NCI-H2081 treated with DMSO at 0.1 percent for 48 hours (cell line): ENCODE measurements at regions not wholly inside any gene's neighbourhood (a gene's known extent, or its start where the extent isn't known, plus 50 kb on each side); places are given as distances from the start of the nearest gene placed in this dataset.
"Not testable (repeated sequence)": the region's sequence is repeated elsewhere in the genome, so short reads cannot be mapped to it uniquely, and the experiment has no call there.

Experiments
- DNase-seq: peaks from one replicate; lab custom pipeline; 2025; lab: John Stamatoyannopoulos, UW

DNA sequence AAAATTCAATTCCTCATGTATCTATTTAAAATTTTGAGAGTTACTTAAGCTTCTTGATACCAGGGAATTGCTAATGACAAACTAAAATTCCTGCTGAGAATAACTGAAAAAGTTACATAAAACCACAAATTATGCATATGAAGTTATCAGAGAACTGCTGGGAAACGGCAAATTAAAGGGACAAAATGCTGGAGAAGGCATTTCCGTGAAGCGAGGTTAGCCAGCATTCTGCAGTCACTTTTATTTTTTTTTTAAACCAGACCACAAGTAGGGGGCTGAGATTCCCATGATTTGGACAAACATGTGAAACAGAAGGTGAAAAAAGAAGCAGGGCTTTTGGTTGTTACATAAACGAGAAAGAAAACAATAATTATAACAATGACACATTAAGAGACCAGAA, 737.6 kb upstream of the CHRM3 start:
- DNase-seq: no peak

DNA sequence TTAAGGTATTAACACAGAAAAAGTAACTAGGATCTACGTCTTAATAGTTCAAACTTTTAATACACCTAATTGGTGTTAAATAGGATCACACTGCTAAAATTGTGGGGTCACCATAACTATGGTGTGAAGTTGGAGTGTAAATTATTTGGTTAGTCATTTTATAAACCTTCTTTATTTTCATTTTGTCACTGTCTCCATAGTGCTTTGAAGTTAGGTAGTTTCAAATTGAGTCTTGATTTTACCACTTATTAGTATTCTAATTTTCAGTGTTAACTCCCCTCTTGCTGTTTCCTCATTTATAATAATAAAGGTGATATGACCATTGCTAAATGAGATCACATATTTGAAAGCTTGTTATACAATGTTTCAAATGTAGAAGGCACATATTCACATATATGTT, 738.1 kb upstream of the CHRM3 start:
- DNase-seq: no peak

DNA sequence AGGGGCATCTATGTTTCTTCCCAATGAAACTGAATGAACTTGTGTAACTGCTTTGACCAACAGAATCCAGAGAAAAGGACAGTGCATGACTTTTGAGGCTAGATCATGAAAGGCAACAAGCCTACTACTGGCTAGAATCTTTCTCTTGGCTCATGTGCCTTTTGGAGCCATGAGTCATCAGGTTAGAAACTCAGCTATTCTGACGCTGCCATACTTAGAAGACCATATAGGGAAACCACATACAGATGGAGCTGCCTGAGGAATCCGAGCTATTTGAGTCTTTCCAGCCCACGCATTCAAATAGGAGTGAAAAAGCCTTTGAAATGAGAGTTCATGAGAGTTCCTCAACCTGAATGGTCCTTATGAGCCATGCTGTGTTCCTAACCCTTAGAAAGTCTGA, 738.5 kb upstream of the CHRM3 start:
- no peak for DNase-seq

DNA sequence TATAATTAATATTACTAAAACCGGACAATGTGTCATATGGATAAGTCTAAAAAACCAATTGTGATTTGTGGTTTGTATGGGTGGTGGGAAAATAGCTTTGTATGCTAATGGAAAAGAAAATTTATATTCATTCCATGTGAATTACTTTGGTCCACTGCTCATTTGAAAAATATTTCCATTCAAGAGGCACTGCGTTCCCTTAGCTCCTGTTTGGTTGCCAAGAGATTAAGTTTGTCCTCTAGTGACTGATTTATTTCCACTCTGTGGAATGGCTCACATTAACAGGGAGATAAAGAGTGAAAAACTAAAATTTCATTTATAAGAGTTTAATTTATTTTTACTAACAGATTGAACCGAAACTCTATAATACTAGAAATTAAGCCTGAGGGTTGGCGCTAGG, 744.1 kb upstream of the CHRM3 start:
- no peak for DNase-seq

DNA sequence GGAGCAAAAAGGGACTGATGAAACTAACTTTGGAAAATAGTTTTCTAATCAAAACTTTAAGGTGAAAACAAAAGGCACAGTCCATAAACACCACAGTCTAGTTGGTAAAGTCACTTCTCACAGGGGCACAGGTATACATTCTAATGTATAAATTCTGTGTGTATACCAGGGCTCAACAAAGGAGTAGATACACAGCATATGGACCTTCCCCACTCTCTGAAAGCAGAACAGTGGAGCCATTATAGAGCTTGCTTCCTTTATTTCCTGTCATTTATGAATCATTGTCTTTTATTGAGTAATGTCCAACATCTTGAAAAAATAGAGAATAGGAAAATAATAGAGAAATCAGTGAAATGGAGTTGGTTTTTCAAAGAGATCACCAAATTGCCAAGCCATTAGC, 746.5 kb upstream of the CHRM3 start:
- no peak for DNase-seq

DNA sequence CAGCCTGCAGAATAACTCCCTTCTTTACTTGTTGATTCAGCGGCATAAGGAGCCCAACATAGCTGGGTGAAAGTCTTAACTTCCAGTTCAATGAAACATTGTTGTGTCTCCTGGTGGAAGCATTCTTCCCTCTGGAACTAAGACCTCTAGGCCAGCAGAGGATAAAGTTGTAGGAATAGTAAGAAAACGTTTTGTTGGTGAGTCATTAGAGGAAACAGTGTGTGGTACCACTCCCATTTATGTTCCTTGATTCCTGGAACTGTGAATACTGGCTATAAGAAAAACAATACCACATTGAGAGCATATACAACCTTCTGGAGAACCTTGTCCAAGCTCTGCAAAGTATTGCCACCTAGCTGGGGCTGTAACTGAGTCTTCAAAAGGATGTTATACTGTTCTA, 737.4 kb upstream of the ZP4 start:
- no peak for DNase-seq

DNA sequence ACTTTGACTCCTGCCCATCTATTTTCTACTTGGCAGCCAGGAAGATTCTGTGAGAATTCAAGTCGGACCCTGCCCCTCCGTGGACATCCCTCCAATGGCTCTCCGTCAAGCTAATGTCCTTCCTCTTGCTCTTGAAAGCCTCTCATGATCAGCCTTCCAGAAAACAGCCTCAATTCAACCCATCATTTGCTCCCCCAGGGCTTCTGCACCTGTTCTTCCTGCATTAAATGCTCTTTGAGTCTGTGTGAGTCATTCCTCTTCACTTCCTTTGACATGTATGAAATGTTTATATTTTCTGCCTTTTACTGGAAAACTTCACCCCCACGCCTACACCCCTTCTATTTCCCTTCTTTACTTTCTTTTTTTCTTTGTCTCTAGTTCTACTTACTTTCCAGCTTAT, 734.1 kb upstream of the ZP4 start:
- DNase-seq: no peak

DNA sequence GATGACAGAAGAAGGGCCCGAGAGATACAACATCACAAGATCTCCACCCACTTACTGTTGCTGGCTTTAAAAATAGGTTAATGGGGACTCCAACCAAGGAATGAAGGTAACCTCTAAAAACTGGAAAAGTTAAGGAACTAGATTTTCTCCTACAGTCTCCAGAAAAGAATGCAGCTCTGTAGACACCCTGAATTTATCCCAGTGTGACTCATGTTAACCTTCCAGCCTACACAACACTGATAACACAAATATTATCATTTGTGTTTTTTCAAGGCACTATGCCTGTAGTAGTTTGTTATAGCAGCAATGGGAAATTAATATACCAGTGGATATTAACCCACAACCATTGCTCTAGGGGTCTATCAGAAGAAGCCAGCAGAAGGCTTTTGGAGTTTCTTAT, 730.7 kb upstream of the ZP4 start:
- no peak for DNase-seq

DNA sequence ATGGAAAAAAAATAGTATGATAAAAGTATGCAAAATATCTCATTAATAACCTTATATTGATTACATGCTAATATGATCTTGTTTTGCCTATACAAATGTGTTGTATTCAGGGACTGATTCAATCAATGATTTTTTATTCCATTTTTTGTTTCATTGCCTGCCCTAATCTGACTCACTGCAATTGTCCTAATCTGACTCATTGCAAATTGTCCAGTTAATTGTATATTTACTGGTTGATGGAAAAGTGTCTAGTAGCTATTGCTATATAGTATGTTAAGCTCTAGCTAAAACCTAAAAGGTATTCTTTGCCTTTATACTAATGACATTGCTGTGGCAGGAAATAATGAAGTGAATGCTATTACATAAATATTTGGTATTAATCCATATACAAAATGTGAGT, 728.9 kb upstream of the ZP4 start:
- no peak for DNase-seq

DNA sequence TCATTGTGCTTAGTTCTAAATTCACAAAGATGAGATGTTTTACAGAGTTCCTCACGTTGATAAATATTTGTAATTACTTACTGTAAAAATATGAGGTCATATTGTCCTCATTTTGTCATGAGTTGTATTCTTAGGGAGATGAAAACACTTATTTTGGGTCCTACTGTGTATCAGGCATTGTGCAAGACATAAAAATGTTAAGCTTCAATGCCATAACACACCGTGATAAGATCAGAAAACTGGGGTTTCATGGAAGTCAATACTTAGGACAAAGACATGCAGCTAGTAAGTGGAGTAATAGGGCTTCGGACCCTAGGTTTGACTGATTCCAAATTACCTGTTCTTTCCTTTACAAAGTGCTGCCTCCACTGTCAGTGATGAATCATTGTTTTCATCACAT, 720.7 kb upstream of the ZP4 start:
- no peak for DNase-seq

DNA sequence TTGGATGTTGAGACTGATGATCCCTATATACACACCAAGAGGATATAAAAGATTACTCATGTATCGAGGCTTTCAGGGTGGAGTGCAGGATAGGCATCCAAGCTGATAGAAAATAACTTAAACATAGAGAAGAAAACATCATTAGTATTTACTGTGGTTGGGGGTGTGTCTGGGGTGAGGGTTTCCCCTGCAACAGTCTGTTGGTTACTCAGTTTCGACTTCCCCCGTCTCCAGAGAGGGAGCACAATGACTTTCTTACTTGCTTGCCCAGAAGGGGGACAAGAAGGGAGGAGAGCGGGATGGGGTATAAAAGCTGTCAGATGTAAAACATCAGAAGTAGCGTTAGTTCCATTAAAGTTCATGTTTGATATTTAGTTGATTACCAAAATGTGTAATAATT, 717.4 kb upstream of the ZP4 start:
- no peak for DNase-seq

DNA sequence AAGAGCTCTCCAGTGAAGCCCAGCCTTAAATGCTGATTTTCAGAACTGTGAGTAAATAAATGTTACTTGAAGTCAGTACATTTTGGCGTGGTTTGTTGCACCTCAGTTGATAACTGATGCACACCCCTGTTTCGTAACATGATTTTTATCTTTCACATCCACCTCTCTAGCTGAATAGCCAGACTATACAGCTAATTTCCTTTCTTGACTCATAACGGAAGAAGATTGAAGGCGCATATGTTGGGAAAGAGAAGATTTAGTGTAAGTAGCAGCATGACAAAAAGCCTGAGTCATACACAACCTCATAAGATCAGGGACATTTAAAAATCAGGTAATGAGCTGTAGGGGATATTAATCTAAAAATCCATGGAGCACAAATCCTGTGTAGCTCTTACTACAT, 716.2 kb upstream of the ZP4 start:
- DNase-seq: no peak

DNA sequence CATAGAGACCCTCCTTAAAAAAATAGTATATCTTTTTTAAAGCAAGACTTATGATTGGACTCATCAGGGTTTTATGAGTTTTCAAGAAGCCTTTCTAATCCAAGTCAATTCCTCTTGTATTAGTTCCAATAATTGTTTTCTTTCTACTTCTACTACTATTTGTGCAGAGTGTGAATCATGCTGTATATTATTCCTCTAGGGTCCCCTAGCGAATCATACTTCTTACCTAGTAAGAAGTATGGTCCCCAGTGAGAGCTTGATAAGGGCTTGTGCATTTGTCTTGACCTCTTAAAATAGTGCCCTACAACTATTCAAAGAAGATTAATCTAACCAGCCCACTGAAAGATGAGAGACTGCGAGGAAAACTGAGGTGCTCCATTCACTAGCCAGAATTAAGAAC, 715.7 kb upstream of the ZP4 start:
- no peak for DNase-seq

DNA sequence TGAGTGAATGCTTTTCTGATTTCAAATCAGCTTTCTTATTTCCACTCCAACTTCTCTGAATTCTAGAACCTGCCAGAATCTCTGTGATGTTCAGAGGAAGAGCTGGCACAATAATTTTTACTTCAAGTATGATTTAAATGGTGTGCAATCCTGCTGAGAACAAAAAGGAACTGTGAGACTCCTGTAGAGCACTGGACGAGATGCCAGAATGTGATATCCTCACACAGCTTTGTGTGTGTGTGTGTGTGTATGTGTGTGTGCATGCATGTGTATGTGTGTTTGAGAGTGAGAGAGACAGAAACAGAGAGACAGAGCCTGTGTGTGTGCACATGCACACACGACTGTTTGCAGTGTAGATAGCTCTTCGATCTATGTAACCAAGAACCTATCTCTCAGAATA, 713.6 kb upstream of the ZP4 start:
- DNase-seq: no peak

DNA sequence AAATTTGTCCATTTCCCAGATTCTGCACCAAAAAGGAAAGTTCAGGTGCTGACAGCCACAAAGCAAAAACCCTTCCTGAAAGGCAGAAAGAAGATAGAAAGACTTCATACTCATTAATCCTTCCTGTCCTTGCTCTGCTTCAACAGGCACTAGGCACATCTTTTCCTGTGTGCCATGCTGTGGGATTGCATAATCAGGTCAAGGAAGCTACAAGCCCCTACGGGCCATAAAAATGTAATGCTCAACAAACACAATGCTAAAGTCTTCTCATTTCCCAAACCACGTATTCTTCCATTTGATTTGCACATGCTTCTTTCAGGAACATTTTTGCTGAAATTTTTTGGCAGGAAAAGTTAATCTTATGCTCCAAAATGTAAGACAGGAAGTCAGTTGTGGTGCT, 710.9 kb upstream of the ZP4 start:
- DNase-seq: not testable (repeated sequence)

DNA sequence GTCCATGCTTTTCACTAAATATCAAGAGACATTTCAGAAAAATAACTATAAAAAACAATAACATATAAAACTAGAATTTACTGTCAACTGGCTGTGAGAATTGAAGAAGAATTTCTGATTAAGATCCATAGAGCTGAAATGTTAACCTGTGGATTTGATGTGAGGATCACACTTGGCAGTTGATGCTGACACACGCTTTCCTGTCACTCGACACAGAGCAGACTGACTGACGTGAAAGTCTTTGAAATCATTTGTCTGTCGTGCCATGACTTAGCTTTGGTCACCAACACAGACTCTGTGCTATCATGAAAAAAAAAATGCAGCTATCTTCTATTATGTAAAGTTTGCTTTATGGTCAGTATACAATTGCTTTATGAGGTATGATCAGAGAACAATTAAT, 706.0 kb upstream of the ZP4 start:
- DNase-seq: no peak

DNA sequence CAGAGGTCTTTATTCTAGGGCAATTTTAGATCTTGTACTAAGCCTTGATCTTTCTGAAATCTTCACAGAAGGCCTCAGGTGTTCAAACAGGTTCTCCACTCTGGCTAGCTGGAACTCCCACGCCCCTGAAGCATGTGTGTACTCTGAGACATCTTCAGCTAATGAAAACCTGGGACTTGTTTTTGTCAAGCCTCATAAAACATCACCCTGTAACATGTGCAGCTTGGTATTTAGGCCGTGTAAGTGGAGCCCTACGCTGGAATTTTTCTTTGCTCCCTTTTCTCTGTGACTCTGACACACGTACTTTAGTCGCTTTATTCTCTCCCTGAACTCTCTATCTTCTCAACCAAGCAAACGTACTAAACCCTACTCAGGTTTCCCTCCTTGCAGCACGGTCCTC, 701.9 kb upstream of the ZP4 start:
- DNase-seq: no peak

DNA sequence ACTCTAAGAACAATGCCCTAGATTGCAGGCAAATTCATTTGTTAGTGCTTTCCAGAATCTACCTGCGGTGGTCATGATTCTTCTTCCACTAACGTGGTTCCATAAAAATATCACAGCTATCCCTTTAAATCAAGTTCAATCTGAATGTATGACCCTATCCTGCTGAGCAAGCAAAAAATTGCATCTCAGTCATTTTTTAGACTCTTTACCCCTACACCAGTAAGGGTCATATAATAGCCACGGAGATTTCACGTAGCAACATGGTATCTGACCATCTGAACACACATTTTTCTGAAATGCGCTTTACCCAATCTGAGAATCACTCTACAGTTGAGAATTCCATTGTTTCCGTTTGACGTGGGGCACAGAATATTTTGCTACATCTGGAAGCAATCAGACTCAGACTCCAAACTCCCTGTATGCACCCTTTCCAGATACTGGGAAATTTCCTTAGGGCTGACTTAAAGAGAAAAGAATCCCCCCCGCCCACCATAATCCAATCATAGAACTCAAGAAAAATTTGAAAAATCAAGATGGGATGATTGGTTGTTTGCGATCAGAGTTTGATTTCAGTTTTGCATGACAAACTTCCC, 699.2 kb upstream of the ZP4 start:
- DNase-seq: no peak

DNA sequence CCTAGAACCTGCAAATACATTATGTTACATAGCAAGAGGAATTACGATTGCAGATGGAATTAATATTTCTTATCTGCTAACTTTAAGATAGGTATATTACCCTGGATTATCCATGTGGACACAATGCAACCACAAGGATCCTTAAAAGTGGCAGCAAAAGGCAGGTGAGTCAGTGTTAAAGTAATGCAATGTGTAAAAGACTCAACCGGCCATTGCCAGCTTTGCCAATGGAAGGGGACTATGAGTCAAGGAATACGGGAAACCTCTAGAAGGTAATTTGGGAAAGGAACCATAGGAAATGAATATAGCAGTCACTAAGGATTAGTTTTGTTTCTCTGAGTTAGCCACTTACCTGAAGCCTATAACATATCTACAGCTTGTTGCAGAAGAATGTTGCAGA, 692.1 kb upstream of the ZP4 start:
- no peak for DNase-seq

DNA sequence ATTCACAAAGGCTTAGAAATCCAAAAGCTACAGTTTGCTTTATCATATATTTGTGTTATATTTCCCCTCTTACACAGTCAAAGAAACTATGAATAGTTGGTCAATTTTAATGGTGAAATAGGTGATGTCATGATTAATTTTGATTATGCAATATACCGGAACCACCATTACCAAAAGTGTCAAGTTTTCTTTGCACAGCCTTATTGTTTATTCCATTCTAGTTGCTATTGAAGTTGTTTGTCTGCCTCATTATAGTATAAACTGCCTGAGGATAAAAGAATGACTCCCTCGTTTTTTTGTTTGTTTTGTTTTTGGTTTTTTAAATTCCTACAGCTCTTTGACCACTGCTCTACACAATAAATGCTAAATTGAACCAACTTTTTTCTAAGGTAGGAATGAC, 690.6 kb upstream of the ZP4 start:
- DNase-seq: no peak

DNA sequence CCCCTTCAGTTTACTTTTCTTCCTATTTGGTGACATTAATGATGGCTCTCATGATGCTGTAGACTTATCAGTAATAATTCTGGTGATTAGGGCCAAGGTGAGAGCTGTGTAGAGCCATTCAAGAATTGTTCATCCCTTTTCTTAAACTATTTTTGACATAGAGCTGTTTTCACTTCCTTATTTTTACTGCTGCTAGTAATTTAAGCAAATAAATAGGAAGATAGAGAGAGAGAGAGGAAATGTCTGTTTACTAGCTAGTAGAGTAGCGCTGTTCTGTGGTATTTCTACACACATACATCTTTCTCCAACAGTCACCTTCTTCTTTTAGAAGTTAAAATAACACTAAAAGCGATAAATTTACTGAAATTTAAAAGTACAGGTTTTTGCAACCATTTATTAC, 678.0 kb upstream of the ZP4 start:
- DNase-seq: no peak

DNA sequence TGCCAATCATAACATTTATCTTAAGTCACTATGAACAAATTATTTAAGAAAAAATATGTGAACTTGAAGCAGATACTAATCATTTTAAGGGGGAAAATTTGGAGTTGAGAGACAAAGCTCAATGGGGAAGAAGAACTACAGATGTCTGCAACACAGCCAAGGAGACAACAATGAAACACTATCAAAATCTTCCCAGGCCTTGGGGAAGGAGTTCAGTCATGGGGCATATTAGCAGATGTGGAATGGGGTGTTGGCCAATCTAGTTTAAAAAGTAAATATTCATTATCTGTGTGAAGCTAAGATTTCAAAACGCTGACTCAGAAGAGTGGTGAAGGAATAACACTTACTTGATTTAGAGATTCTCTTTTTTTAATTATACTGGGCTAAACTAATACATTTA, 671.6 kb upstream of the ZP4 start:
- DNase-seq: no peak

DNA sequence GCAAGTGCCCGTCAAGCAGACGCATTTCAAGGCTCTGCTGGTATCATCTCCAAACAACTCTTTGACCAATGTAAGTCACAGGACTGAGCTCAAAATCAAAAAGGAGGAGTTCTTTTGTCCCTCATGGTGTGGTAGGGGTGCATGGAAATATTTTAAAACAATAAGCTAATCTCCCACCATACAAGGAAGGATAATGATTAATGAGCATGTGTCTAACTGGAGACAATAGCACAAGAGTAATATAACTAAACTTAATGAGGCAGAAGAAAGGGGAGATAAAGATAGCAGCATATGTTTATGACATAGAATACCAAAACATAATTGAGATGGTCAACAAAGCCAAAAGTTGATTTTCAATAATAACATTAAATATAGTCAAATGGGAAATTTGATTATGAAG, 668.0 kb upstream of the ZP4 start:
- no peak for DNase-seq

DNA sequence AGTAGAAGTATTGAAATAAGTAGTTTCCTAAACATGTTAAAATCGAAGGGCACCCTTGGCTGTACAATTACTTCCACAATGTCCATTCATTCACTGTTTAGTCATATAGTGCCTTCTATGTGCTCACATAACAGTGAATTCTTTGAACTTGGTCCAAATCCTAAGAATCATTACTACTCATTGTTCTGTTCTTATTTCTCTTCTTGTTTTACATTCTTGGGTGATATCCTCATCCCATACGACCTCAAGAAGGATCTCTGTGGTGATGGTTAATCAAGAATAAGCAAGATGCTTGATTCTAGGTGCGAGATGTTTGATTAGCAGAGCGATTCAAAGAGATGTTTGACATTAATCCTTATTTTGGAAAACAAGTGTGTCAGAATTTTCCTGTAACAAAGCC, 667.4 kb upstream of the ZP4 start:
- no peak for DNase-seq

DNA sequence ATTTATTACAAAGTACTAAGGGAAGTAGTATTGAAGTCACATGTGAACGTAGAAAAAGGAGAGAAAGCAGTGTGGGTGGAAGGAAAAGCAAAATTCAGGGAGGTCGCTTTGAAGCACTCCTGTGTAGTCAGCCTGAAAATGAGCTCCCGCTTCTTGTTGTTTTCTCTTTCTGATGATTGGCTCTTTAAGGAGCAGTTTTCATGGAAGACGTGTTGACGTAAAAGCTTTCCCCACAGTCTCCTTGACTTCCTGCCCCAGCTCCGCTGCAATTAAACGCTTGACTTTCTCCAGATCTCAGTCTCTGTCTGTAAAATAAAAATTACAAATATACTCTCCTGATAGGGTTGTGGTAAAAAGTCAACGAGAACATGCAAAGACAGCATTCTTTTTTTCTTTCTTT, 661.5 kb upstream of the ZP4 start:
- DNase-seq: no peak
